Epidermal melanocyte (primary cell): ENCODE measurements at regions not wholly inside any gene's neighbourhood (a gene's known extent, or its start where the extent isn't known, plus 50 kb on each side); places are given as distances from the start of the nearest gene placed in this dataset.

Source experiments
- DNase-seq: peaks from one replicate; pipeline ENCODE4 v3.0.0; 2011; ENCODE audit warnings: low spot score; ENCODE audit not compliant: insufficient read length

- no peak for DNase-seq
Measured at GRCh38 chr19:33947265-33947964, 150.7 kb downstream of the KCTD15 start.

GRCh38 chr19:33948651-33949335 lies 152.1 kb downstream of the KCTD15 start:
- no peak for DNase-seq

GRCh38 chr19:33950091-33950750 lies 153.6 kb downstream of the KCTD15 start:
- DNase-seq: no peak

GRCh38 chr19:33953023-33953422 lies 156.4 kb downstream of the KCTD15 start:
- no peak for DNase-seq

GRCh38 chr19:33953592-33953991 lies 156.9 kb downstream of the KCTD15 start:
- DNase-seq: no peak

GRCh38 chr19:33954686-33955085 lies 158.0 kb downstream of the KCTD15 start:
- DNase-seq: no peak

GRCh38 chr19:33956941-33957340 lies 160.3 kb downstream of the KCTD15 start:
- DNase-seq: no peak

- DNase-seq: no peak
Measured at GRCh38 chr19:33957804-33958203, 161.1 kb downstream of the KCTD15 start.

GRCh38 chr19:33960566-33960965 lies 163.9 kb downstream of the KCTD15 start:
- DNase-seq: no peak

- DNase-seq: no peak
Measured at GRCh38 chr19:33962161-33962560, 165.5 kb downstream of the KCTD15 start.

GRCh38 chr19:33963514-33963913 lies 166.8 kb downstream of the KCTD15 start:
- DNase-seq: no peak

- DNase-seq: no peak
Measured at GRCh38 chr19:33971073-33971472, 174.4 kb downstream of the KCTD15 start.

- DNase-seq: no peak
Measured at GRCh38 chr19:33977756-33978685, 181.4 kb downstream of the KCTD15 start.

GRCh38 chr19:33982706-33983105 lies 186.0 kb downstream of the KCTD15 start:
- DNase-seq: no peak

GRCh38 chr19:33988601-33989000 lies 183.7 kb upstream of the LSM14A start:
- no peak for DNase-seq

- DNase-seq: no peak
Measured at GRCh38 chr19:33997690-33998089, 174.6 kb upstream of the LSM14A start.

GRCh38 chr19:33998302-33998701 lies 174.0 kb upstream of the LSM14A start:
- DNase-seq: no peak

GRCh38 chr19:33998739-33999345 lies 173.5 kb upstream of the LSM14A start:
- DNase-seq: no peak

- no peak for DNase-seq
Measured at GRCh38 chr19:34017024-34017423, 155.3 kb upstream of the LSM14A start.

GRCh38 chr19:34017601-34018000 lies 154.7 kb upstream of the LSM14A start:
- DNase-seq: no peak

- DNase-seq: no peak
Measured at GRCh38 chr19:34018546-34018945, 153.8 kb upstream of the LSM14A start.
